GM15510 (cell line): ENCODE measurements at regions not wholly inside any gene's neighbourhood (a gene's known extent, or its start where the extent isn't known, plus 50 kb on each side); places are given as distances from the start of the nearest gene placed in this dataset.

Source experiments
- POLR2A ChIP-seq: IDR thresholded peaks from 3 replicates; pipeline ENCODE4 v1.6.1; 2011; ENCODE audit warnings: borderline replicate concordance; ENCODE audit not compliant: insufficient read length; ENCODE audit errors: extremely low read depth

DNA sequence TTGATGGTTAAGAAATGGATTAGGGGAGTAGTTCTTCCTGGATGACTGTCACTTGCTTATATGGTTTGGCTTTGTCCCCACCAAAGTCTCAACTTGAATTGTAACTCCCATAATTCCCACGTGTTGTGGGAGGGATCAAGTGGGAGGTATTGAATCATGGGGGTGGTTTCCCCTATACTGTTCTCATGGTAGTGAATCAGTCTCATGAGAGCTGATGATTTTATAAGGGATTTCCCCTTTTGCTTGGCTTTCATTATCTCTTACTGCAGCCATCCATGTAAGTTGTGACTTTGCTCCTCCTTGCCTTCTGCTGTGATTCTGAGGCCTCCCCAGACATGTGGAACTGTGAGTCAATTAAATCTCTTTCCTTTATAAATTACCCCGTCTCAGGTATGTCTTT lies 1621.1 kb downstream of the MRPL39 start:
- TF ChIP-seq POLR2A: no peak

DNA sequence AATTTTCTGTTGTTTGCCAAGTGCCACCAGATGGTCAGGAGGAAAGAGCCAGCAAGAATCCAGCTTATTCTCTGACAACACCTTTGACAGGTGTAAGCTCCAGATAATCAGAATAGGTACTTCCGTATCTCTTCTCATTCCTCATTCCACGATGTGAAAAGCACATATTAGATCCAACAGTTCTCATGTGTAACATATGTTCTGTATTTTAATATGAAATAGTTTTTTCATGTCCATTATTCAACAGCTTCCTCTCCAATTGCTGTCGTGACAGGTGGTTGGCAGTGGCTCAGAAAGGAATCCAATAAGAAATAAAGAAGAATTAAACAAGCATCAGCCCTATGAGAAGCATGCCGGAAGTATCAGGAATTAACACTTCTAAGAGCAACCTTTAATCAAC lies 1624.7 kb downstream of the MRPL39 start:
- no peak for TF ChIP-seq POLR2A

DNA sequence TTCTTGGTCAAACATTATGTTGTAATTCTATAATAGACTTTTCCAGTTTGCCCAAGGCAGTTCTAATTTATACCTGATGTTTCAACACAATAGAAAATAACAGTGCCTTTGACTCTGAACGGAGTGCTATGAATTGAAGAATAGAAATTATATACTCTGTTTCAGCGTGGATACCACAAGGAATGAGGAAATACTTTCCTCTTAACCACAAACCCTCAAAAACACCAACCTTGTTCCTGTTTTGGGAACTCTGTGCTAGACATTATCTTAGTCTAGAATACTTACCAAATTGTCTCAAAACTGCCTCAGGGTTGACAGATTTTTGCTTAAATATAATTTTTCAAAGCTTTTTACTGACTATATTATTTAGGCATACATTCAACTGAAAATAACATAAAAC lies 1629.3 kb downstream of the MRPL39 start:
- TF ChIP-seq POLR2A: no peak

DNA sequence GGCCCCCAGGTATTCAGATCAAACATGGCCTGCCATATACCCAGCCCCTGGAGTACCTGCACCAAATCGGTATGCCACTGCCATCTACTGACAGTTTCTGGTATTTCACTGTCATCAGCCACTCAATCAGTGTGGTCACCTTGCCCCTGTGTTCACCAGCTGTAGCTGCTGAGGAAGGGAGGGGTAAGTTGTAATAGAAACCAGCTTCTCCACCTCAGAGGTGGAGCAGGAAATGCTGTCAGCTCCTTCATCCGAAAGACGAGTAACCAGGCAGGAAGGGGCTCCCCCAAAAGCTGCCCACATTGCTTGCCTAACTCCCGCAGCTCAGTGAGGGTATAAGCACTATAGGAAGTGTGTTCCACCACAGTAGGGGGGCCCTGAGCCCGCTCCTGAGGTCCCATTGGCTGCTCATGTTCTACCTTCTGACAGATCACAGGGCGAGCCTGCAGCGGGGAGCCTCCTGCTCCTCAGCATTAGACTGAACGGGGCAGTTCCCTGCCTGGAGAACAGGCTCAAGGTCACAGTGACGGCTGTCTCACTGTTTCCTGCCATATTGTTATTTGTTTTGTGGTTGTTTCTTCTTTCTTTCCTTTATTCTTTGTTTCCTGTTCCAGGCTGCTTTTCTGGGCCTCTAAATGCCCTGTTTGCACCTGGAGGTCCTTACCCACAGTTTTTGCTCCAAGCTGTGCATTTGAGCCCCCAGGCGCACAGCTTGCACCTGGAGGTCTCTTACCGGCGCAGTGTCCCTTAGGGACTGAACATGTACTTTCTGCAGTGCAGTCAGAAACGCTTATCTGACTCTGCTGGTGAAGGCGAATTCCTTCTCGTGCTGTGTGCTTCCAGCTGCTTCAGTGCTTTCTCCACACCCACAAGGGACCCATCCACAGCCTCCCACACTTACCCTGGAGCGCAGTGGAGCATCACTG lies 1638.3 kb downstream of the MRPL39 start:
- no peak for TF ChIP-seq POLR2A

DNA sequence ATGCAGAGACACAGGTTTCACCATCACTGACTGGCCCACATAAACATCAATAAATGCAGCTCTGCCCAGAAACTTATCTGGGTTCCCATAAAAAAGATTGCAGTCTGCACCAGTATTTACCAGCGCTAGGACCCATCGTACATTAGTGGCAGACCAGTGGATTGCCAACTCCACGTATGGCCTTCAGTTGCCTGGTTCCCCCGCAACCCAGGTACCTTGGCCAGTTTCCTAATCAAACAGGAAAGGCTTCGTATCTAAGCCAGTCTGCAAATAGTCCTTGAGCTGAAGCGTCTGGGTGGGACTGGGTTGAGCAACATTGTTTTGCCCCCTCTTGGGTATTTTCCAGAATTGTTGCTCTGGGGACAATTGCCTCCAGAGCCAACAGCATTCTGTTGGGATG lies 1639.3 kb downstream of the MRPL39 start:
- TF ChIP-seq POLR2A: no peak

DNA sequence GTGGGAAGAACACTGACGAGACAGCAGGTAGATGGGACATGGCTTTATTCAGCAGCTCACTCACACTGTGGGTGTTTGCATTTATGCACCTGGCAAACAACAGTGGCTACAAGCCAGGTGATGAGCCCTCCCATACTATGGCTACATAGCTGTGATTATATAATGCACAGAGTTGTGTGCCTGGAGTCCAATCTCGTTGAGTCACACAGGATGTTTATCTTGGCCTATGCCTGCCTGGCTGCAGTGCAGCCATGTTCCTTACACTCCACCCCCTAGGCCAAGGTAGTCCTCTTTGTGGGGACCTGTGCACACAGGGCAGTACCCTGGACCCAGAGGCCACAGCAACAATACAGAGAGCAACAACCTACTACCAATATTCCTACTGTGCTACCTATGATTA lies 1643.8 kb downstream of the MRPL39 start:
- TF ChIP-seq POLR2A: no peak

DNA sequence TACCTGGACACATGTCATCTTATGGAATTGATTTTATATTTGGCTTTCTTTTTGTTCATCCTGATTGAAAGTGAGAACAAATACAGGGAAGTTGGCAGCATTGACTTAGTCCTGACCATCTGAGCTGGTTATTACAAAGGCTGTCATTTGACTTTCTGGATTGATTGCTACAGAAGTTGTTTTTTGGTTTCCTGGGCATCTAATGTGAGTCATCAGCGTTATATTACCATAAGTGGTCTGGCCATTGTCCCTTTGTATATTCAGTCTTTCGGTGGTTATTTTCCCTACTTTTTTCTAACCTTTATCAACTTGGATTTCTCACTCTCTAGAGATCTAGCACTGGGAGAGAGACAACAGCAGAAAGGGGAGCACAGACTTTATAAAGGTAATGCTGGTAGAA lies 1646.5 kb downstream of the MRPL39 start:
- no peak for TF ChIP-seq POLR2A

DNA sequence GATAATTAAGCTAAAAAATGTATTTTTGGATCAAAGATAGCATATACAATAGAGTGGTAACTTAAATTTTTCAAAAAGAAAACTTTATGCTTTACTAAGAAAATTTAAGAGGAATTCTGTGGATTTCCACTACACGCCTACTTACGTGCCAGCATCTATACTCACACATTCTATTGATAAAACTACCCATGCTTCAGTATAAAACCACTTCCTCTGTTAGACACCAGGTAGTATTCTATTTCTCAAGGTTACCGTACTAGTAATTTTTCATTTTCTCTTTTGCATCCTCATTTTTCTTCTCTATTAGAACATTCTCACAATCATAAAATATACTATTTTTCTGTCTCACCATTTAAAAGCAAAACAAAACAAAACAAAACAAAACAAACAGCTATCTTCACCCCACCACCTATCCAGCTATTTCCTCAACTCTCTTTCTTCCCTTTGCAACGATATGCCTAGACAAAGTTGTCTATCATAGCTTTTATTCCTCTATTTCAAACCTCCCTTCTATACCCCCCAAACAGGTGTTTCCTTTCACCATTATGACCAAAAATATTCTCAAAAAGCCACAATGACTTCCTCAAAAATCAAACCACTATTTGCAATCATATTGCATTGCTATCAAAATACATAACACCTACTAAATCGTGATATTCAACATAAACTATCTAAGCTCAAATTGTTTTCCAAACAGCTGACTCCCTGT lies 1652.0 kb downstream of the MRPL39 start:
- TF ChIP-seq POLR2A: no peak

DNA sequence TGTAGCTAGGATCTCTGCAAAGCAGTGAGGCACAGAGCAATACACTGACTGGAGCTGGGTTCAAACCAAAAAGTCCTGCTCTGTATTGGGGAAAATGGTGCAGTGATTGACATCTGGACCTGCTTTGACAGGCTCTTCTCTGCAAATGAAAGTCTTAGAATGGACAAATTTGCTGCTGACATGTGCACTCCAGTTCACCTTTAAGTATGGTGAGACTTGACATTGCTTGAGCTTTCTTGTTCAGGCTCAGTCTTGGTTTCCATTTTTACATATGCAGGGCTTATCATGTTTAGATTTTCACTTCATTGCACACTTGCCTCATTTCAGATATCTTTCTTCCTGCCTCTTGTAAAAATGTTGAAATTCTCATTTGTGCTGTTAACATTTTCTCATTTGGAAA lies 1655.0 kb downstream of the MRPL39 start:
- no peak for TF ChIP-seq POLR2A

DNA sequence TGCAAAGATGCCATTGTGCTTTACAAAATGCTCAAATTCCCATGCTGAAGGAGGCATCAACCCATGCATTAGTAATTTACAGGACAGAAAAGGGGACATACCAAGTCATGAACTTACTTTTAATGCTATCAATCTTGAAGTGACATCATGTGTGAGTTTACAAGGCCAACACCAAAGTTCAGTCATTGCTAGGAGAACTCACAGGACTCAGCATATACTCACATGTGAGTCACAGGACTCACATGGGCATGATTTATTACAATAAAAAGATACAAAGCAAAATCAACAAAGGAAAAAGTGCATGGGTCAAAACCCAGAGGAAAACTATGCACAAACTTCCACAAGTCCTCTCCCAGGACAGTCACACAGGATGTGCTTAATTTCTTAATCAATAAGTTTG lies 1656.0 kb downstream of the MRPL39 start:
- TF ChIP-seq POLR2A: no peak

DNA sequence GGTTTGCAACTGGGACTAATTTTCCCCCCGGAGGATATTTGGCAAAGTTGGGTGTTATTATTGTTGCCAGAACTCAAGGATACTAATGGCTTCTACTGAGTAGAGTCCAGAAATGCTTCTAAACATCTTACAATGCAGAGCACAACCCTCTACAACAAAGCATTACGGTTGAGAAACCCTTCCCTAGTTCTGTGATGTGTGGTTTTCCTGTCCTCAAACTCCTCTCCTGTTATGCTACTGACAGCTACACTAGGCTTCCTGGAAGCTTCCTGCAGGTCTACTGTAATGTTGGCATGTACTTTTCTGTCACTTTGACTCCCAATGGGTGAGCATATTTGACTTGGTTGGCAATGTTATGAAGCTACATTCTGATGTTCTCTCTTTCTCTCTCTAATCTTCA lies 1656.9 kb downstream of the MRPL39 start:
- TF ChIP-seq POLR2A: no peak

DNA sequence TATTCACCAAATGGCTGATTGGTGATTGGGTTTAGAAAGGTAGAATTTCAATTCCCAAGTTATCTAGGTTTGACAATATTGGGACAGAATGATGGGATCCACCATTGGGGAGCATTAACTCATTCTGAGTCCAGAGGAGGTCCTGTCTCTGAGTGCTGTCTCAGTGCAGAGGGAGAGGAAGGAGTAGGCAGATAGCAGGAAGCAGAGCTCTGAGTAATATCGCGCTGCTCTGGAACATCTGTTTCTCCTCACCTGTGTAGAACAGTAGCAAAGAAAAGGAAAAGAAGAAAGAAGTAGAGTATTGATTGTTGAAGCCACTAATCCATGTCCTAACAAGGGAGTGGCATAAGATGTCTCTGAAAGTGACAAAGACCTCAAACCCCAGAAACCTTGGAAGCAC lies 1657.8 kb downstream of the MRPL39 start:
- no peak for TF ChIP-seq POLR2A

DNA sequence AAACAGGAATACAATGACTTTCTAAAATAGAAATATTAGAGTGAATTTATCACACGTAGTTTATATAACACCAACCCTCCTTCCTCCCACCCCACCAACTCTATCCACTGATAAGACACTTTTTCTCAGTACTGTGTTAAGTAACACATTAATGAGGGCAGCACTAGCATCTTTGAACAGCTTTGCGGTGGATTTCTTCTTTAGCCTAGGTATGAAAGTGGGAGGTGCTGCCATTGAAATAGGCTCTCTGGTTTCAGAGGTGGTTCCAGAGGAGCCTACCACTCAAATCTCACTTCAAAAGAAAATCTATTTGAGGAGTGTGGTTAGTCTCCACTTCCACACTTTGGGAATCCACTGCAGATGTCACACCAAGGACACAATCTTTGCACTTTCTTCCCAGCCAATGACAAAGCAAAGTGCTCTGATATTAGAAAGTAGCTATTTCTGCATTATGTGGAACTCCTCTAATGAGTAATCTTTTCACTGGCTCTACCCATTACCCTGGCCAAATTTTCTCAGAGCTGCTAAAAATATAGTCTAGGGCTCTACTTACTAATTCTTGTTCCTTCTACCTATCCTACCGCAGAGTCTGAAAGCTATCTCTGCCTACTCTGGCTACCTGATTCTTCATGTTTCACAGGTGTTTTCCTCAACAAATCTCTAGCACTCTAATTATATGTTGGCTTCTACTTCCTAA lies 1667.8 kb downstream of the MRPL39 start:
- no peak for TF ChIP-seq POLR2A

DNA sequence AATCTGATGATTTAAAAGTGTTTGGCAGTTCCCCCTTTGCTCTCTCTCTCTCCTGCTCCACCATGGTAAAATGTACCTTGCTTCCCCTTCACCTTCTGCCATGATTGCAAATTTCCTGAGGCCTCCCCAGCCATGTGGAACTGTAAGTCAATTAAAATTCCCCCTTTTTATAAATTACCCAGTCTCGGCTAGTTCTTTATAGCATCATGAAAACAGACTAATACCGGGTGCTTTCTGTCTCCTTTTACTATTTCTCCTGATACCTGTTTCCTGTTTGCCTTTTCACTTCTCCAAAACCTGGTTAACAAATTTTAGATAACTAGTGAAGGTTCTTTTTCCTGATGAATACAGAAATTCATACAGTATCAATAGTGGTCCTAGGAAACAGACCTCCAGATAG lies 1670.3 kb downstream of the MRPL39 start:
- no peak for TF ChIP-seq POLR2A

DNA sequence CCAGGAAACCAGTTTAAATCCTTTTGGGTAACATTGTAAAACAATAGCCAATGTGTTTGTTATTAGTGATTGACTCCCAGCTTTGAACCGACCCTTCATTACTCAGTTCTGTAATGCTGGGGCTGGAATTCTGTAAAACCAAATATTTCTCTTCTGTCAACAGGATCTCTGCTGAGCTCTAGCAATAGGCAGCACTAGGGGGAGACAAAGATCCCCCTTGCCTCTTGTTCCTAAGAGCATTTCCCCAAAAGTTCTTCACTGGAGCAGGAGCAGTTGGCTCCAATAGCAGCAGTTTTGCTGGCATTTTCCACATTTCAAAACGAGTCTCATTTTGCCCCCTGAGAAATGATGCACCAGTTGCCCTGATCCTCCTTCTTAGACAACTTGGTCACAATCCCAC lies 1671.1 kb downstream of the MRPL39 start:
- TF ChIP-seq POLR2A: no peak
